GM18520 (cell line): ENCODE measurements at regions not wholly inside any gene's neighbourhood (a gene's known extent, or its start where the extent isn't known, plus 50 kb on each side); places are given as distances from the start of the nearest gene placed in this dataset.

Source experiments
- ATAC-seq: cut with Tn5 transposase; IDR thresholded peaks from one replicate; pipeline ENCODE4 v1.9.1; 2021; ENCODE audit not compliant: unreplicated experiment

DNA sequence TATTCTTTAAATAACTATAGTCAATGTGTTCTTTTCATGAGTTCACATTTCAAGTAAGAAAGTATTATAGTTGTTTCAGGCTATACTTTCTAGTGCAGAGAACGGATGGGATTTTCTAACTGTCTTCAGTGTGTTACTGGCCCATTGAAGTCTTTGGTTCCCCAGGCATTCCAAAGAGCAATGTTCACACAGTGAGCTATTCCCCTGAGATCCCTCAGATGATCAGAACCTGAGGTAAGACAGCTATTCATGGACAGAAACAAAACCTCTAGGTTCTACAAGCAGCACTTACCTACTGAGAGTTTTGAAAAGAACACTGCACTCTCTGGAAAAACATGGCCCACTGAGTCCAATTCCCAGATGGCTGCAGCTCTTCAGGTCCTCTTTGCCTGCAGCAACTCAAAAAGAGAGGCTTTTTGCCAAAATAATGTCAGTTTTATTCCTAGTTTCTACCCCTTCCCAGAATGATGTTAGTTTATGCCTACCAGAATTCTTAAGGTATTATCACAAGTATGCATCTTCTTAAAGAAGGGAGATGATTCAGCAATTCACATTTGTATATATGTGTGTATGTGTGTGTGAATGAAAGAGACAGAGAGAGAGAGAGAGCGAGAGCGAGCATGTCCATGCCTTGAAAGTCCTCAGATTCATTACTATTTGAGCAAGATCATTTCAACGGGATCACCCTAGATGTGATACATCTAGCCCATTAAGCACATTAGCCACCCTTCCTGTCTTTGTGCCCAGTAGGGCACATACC is 146.1 kb downstream of the PDHA2 start:
- no peak for ATAC-seq

DNA sequence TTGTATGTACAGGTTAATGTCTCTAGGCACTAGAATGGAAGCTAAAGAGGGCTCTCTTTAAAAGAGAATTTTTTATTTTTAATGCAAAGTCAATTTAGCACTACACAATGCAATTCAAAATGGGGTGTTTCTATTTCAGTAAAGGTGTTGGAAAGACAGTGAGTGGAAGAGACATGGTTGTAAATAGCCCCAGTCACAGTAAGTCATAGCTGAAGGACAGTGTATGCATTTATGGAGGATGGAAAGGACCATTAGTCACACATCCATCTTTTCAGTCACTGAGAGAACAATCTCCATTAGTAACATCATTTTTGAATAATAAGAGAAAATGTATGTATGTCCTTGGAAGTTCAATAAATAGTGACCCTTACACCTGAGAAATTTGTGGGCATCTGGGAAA is 148.0 kb downstream of the PDHA2 start:
- no peak for ATAC-seq

DNA sequence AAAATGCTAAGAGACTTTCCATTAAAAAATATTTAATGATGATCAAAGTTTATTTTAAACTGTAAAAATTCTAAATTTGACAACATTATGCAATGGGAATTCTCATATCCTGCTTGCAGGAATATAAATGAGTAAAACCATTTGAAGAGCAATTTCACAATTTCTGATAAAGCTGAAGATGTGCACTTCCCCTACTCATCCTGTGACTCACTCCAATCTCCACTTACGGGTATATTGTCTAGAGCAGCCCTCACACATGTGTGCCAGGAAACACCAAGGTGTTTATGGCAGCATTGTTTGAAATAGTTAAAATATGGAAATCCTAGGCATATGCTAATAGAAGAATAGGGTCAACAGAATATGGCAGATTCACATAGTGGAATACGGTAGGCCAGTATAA is 158.4 kb downstream of the PDHA2 start:
- ATAC-seq = no peak

DNA sequence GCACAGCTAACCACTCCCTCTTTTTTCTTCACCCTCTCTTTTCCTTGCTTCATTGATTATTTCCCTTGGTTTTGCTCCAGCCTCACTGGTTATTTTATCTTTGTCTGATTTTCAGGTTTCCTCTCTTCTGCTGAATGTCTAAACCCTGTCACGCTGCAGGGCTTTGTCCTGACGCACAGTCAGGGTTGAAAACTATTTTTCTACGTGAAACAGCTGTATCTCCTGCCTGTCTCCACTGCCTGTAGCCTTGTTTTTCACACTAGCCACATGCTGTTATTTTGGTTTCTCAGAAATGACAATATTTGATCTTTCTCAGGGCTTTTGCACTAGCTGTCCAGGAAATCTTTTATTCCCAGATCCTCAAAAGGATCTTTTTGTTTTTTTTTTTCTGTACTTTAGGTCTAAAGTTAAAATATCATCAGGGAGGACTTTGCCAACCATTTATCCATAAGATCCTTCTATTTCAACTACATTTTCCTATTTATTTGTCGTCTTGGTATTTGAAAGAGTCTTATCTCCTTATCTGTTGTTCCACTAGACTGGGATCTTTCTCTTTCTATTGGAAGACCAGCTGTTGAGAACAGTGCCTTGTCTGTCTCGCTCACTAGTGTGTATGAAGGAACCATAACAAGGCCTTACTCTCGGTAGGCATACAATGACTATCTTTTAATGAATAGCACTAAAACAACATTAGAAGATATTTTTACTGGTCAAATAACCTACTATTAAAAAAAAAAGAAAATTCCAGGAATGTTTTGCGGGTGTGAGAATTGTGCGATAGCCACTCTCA is 164.3 kb downstream of the PDHA2 start:
- no peak for ATAC-seq

DNA sequence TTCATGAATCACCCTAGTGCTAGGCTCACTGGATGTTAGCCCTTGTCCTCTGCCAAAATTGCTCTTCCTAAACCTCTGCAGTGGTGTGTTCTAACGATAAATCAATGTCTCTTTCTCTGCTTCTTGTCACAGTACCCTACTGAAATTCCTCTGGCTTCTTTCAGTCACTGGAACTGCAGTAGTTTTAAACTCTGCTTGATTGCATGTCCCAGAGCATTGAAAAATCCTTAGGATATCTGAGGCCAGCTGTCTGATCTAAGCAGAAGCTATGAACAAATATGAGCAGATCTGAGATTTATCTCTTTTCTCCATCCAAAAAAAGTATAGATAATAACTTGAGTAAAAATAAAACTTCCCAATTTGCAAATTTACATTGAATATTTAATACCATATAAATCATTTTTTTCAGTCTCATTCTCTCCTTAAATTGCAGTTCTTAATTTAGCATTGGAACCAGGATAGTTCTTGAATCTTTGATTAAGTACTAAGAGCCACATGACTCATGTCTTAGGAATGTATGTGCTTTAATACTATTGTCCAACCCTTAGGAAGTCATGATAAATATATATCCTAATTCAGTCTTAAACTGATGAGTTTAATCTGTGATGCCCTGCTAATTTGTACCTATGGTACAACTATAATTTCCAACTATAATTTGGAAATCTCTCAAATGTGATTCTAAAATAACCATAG is 169.7 kb downstream of the PDHA2 start:
- ATAC-seq = no peak

DNA sequence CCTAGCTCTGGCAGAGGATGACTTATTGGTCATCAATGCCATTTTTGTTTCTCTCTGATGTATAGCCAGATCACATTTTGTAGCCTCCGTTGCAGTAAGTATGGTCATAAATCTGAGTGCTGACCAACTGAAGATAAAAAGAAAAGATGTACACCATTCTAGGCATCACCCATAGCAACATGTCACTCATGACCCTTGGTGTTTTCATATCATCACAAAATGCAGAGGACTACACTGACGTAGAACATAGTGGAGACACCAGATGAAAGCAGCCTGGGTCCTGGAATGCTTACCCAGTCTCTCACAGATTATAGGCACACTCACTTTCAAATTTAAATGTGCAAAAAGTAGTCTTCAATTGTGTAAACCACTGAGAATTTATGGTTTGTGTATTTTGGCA is 172.8 kb downstream of the PDHA2 start:
- no peak for ATAC-seq

DNA sequence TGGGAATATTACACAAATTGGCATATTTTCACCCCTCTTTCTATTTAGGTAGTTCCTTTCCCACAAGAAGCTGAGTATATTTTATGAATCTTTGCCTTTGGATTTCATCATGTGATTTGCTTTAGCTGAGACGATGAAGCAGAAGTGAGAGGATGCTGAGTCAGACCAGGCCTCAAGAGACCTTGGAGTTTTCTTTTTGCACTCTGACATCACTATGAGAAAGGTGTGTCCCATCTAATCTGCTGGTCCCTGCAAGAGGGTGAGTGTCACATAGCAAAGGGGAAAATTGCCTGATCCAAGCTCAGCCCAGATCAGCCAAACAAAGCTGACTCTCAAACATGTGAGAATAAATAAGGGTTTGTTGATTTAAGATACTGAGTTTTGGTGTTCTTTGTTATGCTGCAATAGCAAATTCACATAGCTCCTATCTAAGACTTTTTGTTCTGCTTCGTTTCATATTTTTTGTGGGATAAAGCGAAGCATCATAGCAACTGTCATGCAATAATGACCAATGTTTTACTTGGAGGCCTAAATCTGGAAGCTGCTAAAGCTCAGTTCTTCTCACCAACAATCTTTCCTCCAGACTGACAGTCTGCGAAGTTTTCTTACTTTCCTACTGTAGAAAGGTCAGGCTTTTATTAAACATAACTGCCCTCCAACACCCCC is 176.9 kb downstream of the PDHA2 start:
- ATAC-seq = peak; percentile 79

DNA sequence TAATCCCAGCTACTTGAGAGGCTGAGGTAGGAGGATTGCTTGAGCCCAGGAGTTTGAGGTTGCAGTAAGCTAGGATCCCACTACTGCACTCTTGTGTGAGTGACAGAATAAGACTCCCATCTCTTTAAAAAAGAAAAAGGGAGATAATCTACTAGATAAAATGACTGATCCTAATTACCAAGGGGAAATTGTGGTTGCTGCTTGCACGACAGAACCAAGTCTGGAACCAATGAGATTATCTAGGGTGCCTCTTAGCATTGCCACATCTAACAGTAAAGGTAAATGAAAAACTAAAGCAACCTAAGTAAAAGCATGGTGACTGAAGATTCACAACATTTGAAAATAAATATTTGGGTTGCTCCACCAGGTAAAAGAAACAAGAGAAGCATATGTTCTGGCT is 185.1 kb downstream of the PDHA2 start:
- no peak for ATAC-seq

DNA sequence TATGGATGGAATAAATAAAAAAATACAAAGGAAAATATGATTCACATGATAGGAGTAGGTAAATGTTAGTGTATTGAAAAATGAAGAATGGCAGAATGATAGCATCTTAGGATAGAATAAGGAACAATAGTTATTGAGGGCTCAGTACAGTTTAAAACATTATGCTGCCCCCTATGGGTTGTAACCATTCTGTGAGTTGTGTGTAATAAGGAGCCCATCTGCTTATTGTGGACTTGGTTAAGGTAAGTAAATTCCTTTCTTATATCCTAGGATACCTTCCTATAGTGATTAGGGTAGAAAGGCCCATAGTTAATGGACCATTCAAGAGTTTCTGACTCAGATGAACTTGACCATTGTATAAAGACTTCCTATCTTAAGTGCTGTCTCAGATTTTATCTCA is 195.8 kb downstream of the PDHA2 start:
- no peak for ATAC-seq

DNA sequence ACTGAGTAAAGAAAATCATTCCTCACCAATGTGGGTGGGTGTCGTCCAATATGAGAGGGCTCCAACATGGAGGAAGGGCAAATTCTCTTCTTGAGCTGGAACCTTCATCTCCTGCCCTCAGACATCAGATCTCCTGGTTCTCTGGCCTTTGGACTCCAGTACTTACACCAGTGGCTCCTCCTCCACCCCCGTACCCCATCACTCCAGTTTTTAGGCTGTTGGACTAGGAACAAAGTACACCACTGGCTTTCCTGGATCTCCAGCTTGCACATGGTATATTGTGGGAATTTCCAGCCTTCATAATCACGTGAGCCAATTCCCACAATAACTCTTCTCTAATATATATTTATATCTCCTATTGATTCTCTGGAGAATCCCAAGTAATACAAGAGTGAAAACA is 196.9 kb downstream of the PDHA2 start:
- no peak for ATAC-seq

DNA sequence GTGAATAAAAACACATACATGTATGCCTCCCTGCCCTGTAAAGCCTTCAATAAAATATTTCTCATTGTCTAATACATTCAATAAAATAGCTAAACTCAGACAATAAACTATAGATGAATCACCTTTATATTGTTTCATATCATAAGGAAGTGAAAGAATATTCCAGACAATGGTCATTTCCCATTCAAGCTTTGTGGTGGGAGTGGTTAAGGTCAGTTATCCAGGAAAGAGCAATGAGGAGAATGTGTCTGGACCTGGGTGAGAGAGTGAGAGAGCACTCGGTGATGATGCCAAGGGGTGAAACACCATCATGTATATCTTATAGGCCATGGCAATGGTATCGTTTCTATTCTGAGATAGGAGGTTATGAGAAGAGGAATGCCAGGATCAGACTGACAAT is 197.8 kb downstream of the PDHA2 start:
- no peak for ATAC-seq

DNA sequence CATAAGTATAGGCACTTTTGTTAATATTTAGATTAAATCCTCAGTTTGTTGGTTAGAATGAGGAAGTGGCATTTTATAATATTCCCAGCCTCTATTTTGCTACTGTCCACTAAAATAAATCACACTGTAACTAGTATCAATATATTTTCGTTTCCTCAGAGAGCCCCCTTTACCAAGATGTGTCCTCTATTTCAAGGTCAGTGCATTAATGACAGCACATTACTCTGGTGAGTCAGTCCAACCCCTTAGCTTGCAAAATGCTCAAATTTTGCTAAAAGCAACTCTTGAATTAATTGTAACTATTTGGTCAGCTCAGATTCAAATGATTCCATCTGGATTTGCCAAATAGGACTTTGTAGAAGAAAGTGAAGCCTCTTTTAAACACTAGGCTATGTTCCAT is 199.3 kb downstream of the PDHA2 start:
- ATAC-seq = no peak

DNA sequence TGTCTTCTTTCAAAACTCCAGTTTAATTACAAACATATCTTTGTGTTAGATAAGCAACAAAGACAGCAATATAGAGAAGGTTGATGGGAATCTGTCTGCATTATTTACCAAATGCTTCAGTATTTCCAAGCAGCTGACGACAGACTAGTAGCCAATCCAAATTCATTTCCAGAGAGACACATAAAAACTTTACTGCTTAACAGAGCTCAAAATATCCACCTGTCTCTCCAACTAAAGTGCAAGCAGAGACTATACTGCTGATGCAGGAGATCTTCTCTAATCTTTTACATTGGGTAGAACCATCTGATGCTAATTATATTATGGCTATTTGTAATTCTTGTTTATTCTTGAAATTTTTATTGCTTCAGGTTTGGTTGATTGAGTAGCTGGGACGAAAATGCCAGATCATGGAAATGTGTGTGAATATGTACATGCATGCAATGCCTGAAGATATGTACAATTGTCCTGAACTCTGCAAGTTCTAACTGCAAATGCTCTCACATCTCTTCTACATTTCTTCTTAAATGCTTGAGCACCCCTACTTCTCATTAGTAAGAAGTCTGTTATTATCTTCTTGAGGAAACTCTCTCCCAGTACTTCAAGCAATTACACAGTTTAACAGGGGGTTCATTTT is 200.0 kb downstream of the PDHA2 start:
- ATAC-seq = no peak

DNA sequence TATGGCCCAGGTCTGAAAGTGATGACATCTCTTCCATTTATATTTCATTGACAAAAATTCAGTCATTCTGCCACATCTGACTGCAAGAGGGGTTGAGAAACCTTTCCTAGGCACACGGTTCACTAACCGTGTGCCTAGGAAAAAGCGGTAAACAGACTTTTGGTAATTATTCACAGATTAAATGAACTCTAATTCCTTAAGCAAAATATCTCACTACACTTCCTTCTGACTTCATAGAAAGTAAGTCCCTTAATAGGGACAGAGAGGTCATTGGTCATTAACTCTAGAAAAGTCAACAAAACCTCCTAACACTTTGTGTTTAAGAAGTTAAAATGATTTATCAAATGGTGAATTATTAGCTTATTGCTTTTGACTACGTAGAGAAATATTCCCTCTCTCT is 205.1 kb downstream of the PDHA2 start:
- ATAC-seq = no peak

DNA sequence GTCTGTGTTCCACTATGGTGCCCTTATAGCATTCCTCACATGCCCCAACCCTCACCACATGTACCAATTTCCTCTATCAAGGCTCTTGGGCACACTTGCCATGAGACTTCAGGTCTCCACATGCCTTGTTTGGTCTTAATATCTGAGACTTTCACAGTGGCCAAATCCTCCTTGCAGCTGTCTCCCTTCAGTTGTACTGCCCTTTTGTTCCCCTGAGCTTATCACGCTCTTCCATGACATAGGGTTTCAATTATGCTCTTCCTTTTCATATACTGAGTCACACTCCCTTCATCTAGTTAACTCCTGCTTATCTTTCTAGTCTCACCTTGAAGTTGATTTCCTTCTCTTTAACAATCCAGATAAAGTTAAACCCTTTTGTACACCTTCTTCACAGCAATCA is 212.9 kb downstream of the PDHA2 start:
- no peak for ATAC-seq

DNA sequence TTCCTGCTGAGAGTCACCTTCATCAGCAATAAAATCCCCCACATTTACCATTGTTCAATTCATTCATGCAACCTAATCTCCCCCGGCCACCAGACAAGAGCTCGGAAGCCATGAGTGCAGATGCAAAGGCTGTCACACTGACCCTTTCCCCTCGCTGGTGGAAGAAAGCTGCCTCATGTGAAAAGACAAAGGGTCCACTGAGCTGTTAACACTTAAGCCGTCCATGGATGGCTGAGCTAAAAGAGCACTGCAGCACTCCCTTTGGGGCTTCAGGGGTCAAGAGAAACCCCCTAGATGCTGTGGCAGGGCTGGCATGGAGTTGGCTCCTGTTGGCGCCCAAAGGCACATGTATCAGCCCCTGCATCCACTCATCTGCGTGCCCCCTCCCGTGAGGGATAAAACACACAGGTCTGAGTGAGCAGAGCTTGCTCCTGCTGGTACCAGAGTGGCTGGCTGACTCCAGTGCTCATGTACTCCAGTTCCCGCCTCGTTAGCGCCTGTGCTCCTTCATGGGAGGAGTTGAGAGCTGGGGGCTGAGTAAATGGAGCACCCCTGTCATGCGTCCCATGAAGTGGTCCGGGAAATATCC is 216.5 kb downstream of the PDHA2 start:
- ATAC-seq = no peak

DNA sequence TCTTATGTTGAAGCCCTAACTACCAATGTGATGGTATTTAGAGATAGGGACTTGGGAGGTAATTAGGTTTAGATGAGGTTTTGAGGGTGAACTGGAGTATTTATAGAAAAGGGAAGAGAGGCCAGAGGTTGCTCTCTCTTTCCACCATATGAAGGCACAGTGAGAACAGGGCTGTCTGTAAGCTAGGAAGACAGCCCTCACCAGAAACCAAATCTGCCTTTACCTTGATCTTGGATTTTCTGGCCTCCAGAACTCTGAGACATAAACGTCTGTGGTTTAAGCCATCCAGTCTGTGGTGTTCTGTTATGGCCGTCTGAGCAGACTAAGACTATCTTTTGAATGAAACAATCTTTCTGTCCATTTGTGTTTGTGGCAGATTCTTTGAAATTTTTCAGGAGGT is 223.7 kb downstream of the PDHA2 start:
- no peak for ATAC-seq

DNA sequence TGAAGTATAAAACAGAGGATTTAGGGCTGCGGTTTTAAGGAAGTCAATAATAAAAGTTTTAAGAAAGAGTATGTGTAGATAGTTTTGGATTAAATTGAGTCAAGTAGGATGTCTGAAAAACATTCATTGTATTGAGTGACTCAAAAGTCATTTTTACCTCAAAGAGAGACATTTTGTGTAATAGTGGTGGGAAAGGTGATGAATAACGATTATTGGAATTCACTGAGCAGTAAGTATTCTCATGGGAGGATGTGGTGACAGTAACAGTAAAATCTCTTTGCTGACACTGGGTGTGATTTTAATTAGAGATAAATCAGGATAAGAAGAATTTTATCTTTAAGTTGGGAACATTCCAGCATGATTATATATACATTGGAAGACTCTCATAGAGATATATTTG is 233.6 kb downstream of the PDHA2 start:
- no peak for ATAC-seq

DNA sequence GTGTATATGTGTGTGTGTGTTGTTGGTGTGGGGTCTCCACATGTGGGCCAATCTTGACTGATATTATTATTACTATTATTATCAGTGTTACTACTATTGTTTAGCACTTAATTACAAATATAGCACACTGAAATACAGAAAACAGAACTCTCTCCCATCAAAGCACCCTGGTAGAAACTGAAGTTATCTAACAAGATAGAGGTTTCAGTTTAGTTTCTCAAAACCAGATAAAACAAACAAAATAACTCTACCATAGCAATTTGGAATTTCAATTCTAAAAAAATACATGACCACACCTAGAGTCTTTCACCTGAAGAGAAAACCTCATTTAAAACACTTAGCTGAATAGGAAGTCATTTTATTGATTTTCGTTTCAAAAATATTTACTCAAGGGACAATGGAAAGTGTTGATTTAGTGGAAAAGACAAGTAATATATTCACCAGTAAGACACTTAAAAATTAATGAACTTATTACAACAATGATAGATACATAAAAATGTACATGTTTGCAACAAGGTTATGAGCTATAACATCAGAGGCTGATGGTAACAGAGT is 252.3 kb downstream of the PDHA2 start:
- ATAC-seq = no peak

DNA sequence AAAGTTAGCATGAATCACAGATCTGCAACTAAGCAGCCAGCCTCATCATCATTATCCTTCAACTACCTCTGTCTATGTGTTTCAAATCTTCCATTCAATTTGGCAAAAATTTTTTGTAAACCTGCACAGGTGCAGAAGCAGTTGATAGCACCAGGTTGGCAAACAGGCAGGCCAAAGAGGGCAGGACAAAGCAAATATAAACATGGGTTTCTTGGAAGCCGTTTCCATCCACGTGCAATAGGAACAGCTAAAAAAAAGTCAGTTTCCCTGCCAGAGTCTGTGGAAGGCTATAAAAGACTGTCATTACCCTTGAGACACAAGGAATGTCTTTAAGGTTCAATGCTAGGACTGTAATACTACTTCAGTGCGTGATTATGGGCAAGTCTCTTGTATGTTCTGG is 253.2 kb downstream of the PDHA2 start:
- no peak for ATAC-seq
